ENCODE measurements at regions not wholly inside any gene's neighbourhood (a gene's known extent, or its start where the extent isn't known, plus 50 kb on each side); places are given as distances from the start of the nearest gene placed in this dataset.

DNA sequence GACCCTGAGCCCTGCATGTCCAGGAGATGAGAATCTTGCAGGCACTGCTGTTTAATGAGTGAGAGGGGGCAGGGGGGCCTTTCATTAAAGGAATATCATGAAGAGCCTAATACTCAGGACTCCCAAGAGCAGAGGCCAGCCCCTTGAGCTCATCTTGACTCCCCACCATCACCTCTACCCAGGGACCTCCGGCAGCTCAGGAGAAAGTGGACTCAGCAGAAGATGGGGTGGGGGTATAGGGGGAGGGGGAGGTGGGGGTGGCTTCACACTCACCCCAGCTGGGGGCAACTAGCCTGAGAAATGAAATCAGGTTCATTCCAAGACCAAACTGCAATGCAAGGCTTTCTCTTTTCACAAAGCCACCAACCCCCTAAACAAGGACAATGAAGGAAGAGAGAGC lies 575.6 kb upstream of the MKI67 start (continued):
- TF ChIP-seq, protein P1, sequence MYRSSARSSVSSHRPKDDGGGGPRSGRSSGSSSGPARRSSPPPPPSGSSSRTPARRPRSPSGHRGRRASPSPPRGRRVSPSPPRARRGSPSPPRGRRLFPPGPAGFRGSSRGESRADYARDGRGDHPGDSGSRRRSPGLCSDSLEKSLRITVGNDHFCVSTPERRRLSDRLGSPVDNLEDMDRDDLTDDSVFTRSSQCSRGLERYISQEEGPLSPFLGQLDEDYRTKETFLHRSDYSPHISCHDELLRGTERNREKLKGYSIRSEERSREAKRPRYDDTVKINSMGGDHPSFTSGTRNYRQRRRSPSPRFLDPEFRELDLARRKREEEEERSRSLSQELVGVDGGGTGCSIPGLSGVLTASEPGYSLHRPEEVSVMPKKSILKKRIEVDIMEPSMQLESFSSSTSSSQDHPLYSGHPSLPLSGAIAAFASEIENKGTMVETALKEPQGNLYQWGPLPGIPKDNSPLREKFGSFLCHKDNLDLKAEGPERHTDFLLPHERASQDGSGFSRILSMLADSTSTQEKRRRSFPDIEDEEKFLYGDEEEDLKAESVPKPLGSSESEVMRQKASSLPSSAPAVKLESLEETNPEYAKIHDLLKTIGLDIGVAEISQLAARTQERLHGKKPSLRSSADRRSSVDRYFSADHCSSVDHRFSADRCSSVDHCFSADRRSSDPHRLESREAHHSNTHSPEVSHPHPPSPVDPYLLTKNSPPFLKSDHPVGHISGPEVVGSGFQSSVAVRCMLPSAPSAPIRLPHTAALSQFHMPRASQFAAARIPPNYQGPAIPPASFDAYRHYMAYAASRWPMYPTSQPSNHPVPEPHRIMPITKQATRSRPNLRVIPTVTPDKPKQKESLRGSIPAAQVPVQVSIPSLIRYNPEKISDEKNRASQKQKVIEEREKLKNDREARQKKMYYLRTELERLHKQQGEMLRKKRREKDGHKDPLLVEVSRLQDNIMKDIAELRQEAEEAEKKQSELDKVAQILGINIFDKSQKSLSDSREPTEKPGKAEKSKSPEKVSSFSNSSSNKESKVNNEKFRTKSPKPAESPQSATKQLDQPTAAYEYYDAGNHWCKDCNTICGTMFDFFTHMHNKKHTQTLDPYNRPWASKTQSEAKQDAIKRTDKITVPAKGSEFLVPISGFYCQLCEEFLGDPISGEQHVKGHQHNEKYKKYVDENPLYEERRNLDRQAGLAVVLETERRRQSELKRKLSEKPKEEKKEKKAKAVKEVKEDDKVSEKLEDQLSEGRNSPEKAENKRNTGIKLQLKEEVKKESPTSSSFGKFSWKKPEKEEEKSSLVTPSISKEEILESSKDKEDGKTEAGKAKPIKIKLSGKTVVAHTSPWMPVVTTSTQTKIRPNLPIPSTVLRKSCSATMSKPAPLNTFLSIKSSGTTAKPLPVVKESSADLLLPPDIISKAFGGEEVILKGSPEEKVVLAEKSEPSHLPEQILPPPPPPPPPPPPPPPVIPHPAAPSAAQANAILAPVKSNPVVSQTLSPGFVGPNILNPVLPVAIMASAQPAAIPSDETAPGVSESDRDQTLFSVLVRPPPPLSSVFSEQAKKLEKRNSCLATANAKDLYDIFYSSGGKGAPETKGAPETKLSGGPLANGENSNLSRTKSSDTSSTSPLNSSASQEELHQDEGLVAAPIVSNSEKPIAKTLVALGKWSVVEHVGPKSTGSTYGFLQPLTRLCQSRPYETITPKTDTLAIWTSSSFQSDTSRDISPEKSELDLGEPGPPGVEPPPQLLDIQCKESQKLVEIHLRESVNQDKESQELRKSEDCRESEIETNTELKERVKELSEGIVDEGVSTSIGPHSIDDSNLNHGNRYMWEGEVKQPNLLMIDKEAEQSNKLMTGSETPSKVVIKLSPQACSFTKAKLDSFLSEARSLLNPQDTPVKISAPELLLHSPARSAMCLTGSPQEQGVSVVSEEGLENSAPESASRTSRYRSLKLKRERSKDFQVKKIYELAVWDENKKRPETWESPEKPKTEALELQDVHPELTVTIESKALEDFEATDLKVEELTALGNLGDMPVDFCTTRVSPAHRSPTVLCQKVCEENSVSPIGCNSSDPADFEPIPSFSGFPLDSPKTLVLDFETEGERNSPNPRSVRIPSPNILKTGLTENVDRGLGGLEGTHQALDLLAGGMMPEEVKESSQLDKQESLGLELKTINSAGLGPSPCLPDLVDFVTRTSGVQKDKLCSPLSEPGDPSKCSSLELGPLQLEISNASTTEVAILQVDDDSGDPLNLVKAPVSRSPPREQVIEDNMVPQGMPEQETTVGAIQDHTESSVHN (IDR thresholded peaks at IDR 0.05; ENCODE audit: borderline replicate concordance in 1 of 2, low read depth in 1 of 2), result no peak
- no peak for TF ChIP-seq MAZ (CRISPR knock-in tag; conservative IDR thresholded peaks at IDR 0.05 in 1 of 2, IDR thresholded peaks at IDR 0.05 in 1 of 2)
- no peak for TF ChIP-seq ZNF445 (CRISPR knock-in tag; IDR thresholded peaks at IDR 0.05; ENCODE audit: low read depth)
- TF ChIP-seq ZNF282 (CRISPR knock-in tag; IDR thresholded peaks at IDR 0.05), result no peak
- no peak for TF ChIP-seq MIER1 (IDR thresholded peaks at IDR 0.05; ENCODE audit: low read depth)
- TF ChIP-seq, protein P2, sequence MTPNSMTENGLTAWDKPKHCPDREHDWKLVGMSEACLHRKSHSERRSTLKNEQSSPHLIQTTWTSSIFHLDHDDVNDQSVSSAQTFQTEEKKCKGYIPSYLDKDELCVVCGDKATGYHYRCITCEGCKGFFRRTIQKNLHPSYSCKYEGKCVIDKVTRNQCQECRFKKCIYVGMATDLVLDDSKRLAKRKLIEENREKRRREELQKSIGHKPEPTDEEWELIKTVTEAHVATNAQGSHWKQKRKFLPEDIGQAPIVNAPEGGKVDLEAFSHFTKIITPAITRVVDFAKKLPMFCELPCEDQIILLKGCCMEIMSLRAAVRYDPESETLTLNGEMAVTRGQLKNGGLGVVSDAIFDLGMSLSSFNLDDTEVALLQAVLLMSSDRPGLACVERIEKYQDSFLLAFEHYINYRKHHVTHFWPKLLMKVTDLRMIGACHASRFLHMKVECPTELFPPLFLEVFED (CRISPR knock-in tag; conservative IDR thresholded peaks at IDR 0.05), result no peak

Data from K562 (cell line).